Type B pancreatic cell (in vitro differentiated cells): ENCODE measurements at regions not wholly inside any gene's neighbourhood (a gene's known extent, or its start where the extent isn't known, plus 50 kb on each side); places are given as distances from the start of the nearest gene placed in this dataset.
"Not testable (repeated sequence)": the region's sequence is repeated elsewhere in the genome, so short reads cannot be mapped to it uniquely, and the experiment has no call there.

Experiments used
- DNase-seq: peaks from one replicate; pipeline ENCODE4 v3.0.0; 2021; ENCODE audit warnings: mixed read lengths; ENCODE audit not compliant: unreplicated experiment; ENCODE audit errors: extremely low spot score
- H3K27ac Mint-ChIP-seq: 2 replicates; pipeline ENCODE4 v1.8.0; 2021; ENCODE audit warnings: mild to moderate bottlenecking, mixed read lengths
- H3K27me3 Mint-ChIP-seq: 2 replicates; pipeline ENCODE4 v1.8.0; 2021; ENCODE audit warnings: mixed read lengths
- H3K36me3 Mint-ChIP-seq: 2 replicates; pipeline ENCODE4 v1.8.0; 2021; ENCODE audit warnings: mixed read lengths
- H3K4me1 Mint-ChIP-seq: one replicate; pipeline ENCODE4 v1.8.0; 2021; ENCODE audit warnings: mixed read lengths; ENCODE audit not compliant: unreplicated experiment
- H3K4me3 Mint-ChIP-seq: 2 replicates; pipeline ENCODE4 v1.8.0; 2021; ENCODE audit warnings: mild to moderate bottlenecking, mixed read lengths
- H3K9me3 Mint-ChIP-seq: 2 replicates; pipeline ENCODE4 v1.8.0; 2021; ENCODE audit warnings: mixed read lengths
- CTCF ChIP-seq: fragments of 200-600 bp; sonication (generic); conservative IDR thresholded peaks from 2 replicates; pipeline ENCODE4 v1.5.0; 2021; ENCODE audit warnings: antibody characterized with exemption, mild to moderate bottlenecking

- Mint-ChIP-seq H3K4me3 (no peak overlapping the region), H3K9me3 (no peaks in the 10 kb centered on the region), H3K36me3 (no peaks in the 10 kb centered on the region), H3K4me1 (peaks cover 10% of the 10 kb centered on the region), H3K27me3 (peaks cover 15% of the 10 kb centered on the region), H3K27ac (no peak overlapping the region)
- DNase-seq, result peak; percentile 48
- no peak for TF ChIP-seq CTCF
These were observed 354.6 kb downstream of the PTPRU start for GRCh38 chr1:29590583-29591565.

GRCh38 chr1:29589716-29590115, 353.4 kb downstream of the PTPRU start:
- not testable (repeated sequence) for H3K36me3 Mint-ChIP-seq, H3K9me3 Mint-ChIP-seq
- peaks cover 17% of the 10 kb centered on the region for H3K27me3 Mint-ChIP-seq

GRCh38 chr1:29586991-29587745, 350.8 kb downstream of the PTPRU start:
- no peak overlapping the region for H3K4me3 Mint-ChIP-seq
- no peak for TF ChIP-seq CTCF
- H3K27ac Mint-ChIP-seq, result no peak overlapping the region
- no peak for DNase-seq
- peaks cover 32% of the 10 kb centered on the region for H3K27me3 Mint-ChIP-seq
- no peaks in the 10 kb centered on the region for H3K36me3 Mint-ChIP-seq
- H3K9me3 Mint-ChIP-seq, result no peaks in the 10 kb centered on the region
- peaks cover 6% of the 10 kb centered on the region for H3K4me1 Mint-ChIP-seq

More at GRCh38 chr1:29589716-29590115, 353.4 kb downstream of the PTPRU start:
- H3K4me1 Mint-ChIP-seq, result peaks cover 10% of the 10 kb centered on the region
- H3K4me3 Mint-ChIP-seq, DNase-seq, H3K27ac Mint-ChIP-seq: not testable (repeated sequence)

GRCh38 chr1:29586215-29586614, 349.9 kb downstream of the PTPRU start:
- Mint-ChIP-seq H3K27me3 (peaks cover 30% of the 10 kb centered on the region), H3K9me3 (no peaks in the 10 kb centered on the region), H3K4me1 (peaks cover 4% of the 10 kb centered on the region), H3K27ac (no peak overlapping the region), H3K4me3 (no peak overlapping the region), H3K36me3 (no peaks in the 10 kb centered on the region)
- TF ChIP-seq CTCF, result no peak
- no peak for DNase-seq

- TF ChIP-seq CTCF, result no peak
- Mint-ChIP-seq H3K4me3 (no peak overlapping the region), H3K4me1 (no peaks in the 10 kb centered on the region), H3K27me3 (peaks cover 29% of the 10 kb centered on the region), H3K36me3 (no peaks in the 10 kb centered on the region), H3K9me3 (no peaks in the 10 kb centered on the region), H3K27ac (no peak overlapping the region)
- no peak for DNase-seq
These were observed 349.3 kb downstream of the PTPRU start for GRCh38 chr1:29585656-29586055.

- Mint-ChIP-seq H3K4me1 (no peaks in the 10 kb centered on the region), H3K4me3 (no peak overlapping the region), H3K9me3 (no peaks in the 10 kb centered on the region), H3K27ac (no peak overlapping the region), H3K27me3 (peaks cover 31% of the 10 kb centered on the region), H3K36me3 (no peaks in the 10 kb centered on the region)
- TF ChIP-seq CTCF, result no peak
- DNase-seq, result no peak
These were observed 348.9 kb downstream of the PTPRU start for GRCh38 chr1:29585201-29585600.
